ENCODE measurements at regions not wholly inside any gene's neighbourhood (a gene's known extent, or its start where the extent isn't known, plus 50 kb on each side); places are given as distances from the start of the nearest gene placed in this dataset.

DNA sequence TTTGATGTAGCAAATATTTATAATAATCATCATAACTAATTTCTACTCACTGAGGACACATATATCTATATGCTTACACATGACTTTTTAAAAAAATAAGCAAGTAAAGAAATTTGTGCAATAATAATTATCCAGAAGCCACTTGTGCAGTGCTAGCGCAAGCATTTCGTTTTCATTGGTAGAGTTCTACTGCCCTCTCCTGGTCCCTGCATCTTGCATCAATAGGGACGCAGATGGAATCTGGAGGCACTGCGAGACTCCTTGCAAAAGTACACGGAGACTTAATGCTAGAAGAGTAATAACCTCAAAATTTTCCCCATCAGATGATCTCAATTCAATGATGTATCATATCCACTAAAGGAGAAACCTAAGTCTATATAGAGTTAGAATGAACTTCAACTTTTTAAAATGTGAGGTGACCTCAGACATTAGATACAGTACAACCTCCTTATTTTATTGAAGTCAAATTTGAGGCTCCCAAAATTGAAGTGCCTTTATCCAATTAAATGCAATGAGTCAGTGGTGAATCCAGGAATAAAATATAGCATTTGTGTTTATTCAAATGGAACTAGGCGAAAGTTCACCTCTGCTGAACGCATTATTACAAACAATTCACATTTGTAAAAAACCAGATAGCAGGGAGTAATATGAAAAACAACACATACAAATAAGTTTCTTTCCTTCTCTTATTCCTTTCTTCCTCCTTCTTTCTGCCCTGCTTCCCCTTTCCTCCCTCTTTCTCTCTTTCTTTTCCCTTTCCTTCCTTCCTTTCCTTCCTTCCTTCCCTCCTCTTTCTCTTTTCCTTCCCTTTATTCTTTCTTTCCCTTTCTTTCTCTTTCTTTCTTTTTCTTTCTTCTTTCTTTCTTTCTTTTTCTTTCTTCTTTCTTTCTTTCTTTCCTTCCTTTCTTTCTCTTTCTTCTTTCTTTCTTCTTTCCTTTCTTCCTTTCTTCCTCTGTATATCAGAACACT is 450.0 kb downstream of the ANKRD50 start:
- ChIA-PET POLR2A (no interaction called here), CTCF (no interaction called here)
- Mint-ChIP-seq H3K27me3 (ENCODE audit: low read depth) (no peaks in the 10 kb centered on the region), H3K36me3 (no peaks in the 10 kb centered on the region), H3K4me1 (no peaks in the 10 kb centered on the region), H3K4me3 (no peak overlapping the region), H3K27ac (no peak overlapping the region), H3K9me3 (no peaks in the 10 kb centered on the region)
- ATAC-seq (peak; percentile 89), DNase-seq (ENCODE audit: low spot score) (peak; percentile 43)
- TF ChIP-seq NR1H2 (CRISPR knock-in tag; IDR thresholded peaks at IDR 0.05) (no peak), SOX15 (CRISPR knock-in tag; IDR thresholded peaks at IDR 0.05) (no peak), NR2C2 (CRISPR knock-in tag; IDR thresholded peaks at IDR 0.05) (no peak)
- TF ChIP-seq, protein P1, sequence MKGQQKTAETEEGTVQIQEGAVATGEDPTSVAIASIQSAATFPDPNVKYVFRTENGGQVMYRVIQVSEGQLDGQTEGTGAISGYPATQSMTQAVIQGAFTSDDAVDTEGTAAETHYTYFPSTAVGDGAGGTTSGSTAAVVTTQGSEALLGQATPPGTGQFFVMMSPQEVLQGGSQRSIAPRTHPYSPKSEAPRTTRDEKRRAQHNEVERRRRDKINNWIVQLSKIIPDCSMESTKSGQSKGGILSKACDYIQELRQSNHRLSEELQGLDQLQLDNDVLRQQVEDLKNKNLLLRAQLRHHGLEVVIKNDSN (CRISPR knock-in tag; IDR thresholded peaks at IDR 0.05) = no peak
- TF ChIP-seq, protein P2, sequence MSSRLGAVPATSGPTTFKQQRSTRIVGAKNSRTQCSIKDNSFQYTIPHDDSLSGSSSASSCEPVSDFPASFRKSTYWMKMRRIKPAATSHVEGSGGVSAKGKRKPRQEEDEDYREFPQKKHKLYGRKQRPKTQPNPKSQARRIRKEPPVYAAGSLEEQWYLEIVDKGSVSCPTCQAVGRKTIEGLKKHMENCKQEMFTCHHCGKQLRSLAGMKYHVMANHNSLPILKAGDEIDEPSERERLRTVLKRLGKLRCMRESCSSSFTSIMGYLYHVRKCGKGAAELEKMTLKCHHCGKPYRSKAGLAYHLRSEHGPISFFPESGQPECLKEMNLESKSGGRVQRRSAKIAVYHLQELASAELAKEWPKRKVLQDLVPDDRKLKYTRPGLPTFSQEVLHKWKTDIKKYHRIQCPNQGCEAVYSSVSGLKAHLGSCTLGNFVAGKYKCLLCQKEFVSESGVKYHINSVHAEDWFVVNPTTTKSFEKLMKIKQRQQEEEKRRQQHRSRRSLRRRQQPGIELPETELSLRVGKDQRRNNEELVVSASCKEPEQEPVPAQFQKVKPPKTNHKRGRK (CRISPR knock-in tag; IDR thresholded peaks at IDR 0.05; ENCODE audit: borderline replicate concordance) = peak; percentile 96
- TF ChIP-seq, protein P3, sequence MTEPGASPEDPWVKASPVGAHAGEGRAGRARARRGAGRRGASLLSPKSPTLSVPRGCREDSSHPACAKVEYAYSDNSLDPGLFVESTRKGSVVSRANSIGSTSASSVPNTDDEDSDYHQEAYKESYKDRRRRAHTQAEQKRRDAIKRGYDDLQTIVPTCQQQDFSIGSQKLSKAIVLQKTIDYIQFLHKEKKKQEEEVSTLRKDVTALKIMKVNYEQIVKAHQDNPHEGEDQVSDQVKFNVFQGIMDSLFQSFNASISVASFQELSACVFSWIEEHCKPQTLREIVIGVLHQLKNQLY (CRISPR knock-in tag; IDR thresholded peaks at IDR 0.05) = no peak
- TF ChIP-seq, protein P4, sequence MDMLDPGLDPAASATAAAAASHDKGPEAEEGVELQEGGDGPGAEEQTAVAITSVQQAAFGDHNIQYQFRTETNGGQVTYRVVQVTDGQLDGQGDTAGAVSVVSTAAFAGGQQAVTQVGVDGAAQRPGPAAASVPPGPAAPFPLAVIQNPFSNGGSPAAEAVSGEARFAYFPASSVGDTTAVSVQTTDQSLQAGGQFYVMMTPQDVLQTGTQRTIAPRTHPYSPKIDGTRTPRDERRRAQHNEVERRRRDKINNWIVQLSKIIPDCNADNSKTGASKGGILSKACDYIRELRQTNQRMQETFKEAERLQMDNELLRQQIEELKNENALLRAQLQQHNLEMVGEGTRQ (CRISPR knock-in tag; IDR thresholded peaks at IDR 0.05) = no peak
- TF ChIP-seq, protein P5, sequence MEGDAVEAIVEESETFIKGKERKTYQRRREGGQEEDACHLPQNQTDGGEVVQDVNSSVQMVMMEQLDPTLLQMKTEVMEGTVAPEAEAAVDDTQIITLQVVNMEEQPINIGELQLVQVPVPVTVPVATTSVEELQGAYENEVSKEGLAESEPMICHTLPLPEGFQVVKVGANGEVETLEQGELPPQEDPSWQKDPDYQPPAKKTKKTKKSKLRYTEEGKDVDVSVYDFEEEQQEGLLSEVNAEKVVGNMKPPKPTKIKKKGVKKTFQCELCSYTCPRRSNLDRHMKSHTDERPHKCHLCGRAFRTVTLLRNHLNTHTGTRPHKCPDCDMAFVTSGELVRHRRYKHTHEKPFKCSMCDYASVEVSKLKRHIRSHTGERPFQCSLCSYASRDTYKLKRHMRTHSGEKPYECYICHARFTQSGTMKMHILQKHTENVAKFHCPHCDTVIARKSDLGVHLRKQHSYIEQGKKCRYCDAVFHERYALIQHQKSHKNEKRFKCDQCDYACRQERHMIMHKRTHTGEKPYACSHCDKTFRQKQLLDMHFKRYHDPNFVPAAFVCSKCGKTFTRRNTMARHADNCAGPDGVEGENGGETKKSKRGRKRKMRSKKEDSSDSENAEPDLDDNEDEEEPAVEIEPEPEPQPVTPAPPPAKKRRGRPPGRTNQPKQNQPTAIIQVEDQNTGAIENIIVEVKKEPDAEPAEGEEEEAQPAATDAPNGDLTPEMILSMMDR (IDR thresholded peaks at IDR 0.05) = peak; percentile 59

DNA sequence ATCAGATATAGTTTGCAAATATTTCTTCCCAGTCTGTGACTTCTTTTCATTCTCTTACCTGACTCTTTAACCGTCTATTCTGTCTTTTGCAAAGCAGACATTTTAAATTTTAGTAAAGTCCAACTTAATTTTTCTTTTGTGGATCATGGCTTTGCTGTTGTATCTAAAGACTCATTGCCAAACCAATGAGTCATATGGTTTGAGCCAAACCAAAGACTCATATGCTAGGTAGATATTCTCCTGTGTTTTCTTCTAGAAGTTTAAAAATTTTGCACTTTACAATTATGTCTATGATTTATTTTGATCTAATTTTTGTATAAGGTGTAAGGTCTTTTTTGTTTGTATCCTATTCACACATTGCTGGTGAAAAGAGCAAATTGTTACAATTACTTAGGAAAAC is 446.8 kb downstream of the ANKRD50 start:
- DNase-seq (ENCODE audit: low spot score) (no peak), ATAC-seq (no peak)
- H3K27me3 Mint-ChIP-seq (ENCODE audit: low read depth) = no peaks in the 10 kb centered on the region
- no peak overlapping the region for H3K27ac Mint-ChIP-seq
- no peak overlapping the region for H3K4me3 Mint-ChIP-seq
- POLR2A ChIA-PET = no interaction called here
- H3K36me3 Mint-ChIP-seq = peaks cover 4% of the 10 kb centered on the region; the same call in 1 of the 2 replicates
- H3K4me1 Mint-ChIP-seq = no peaks in the 10 kb centered on the region
- H3K9me3 Mint-ChIP-seq = peaks cover 10% of the 10 kb centered on the region
- CTCF ChIA-PET = no interaction called here
- TF ChIP-seq FOXJ3 (CRISPR knock-in tag; IDR thresholded peaks at IDR 0.05; ENCODE audit: borderline replicate concordance) (no peak), JAZF1 (CRISPR knock-in tag; IDR thresholded peaks at IDR 0.05) (no peak), ZNF317 (CRISPR knock-in tag; IDR thresholded peaks at IDR 0.05; ENCODE audit: borderline replicate concordance, low read depth) (no peak)
- TF ChIP-seq, protein P4 (CRISPR knock-in tag; IDR thresholded peaks at IDR 0.05) = no peak
- TF ChIP-seq, protein P3 (CRISPR knock-in tag; IDR thresholded peaks at IDR 0.05) = no peak
- TF ChIP-seq, protein P6, sequence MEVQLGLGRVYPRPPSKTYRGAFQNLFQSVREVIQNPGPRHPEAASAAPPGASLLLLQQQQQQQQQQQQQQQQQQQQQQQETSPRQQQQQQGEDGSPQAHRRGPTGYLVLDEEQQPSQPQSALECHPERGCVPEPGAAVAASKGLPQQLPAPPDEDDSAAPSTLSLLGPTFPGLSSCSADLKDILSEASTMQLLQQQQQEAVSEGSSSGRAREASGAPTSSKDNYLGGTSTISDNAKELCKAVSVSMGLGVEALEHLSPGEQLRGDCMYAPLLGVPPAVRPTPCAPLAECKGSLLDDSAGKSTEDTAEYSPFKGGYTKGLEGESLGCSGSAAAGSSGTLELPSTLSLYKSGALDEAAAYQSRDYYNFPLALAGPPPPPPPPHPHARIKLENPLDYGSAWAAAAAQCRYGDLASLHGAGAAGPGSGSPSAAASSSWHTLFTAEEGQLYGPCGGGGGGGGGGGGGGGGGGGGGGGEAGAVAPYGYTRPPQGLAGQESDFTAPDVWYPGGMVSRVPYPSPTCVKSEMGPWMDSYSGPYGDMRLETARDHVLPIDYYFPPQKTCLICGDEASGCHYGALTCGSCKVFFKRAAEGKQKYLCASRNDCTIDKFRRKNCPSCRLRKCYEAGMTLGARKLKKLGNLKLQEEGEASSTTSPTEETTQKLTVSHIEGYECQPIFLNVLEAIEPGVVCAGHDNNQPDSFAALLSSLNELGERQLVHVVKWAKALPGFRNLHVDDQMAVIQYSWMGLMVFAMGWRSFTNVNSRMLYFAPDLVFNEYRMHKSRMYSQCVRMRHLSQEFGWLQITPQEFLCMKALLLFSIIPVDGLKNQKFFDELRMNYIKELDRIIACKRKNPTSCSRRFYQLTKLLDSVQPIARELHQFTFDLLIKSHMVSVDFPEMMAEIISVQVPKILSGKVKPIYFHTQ (CRISPR knock-in tag; IDR thresholded peaks at IDR 0.05) = no peak
- TF ChIP-seq, protein P7, sequence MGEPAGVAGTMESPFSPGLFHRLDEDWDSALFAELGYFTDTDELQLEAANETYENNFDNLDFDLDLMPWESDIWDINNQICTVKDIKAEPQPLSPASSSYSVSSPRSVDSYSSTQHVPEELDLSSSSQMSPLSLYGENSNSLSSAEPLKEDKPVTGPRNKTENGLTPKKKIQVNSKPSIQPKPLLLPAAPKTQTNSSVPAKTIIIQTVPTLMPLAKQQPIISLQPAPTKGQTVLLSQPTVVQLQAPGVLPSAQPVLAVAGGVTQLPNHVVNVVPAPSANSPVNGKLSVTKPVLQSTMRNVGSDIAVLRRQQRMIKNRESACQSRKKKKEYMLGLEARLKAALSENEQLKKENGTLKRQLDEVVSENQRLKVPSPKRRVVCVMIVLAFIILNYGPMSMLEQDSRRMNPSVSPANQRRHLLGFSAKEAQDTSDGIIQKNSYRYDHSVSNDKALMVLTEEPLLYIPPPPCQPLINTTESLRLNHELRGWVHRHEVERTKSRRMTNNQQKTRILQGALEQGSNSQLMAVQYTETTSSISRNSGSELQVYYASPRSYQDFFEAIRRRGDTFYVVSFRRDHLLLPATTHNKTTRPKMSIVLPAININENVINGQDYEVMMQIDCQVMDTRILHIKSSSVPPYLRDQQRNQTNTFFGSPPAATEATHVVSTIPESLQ (CRISPR knock-in tag; IDR thresholded peaks at IDR 0.05) = no peak
- TF ChIP-seq, protein P8, sequence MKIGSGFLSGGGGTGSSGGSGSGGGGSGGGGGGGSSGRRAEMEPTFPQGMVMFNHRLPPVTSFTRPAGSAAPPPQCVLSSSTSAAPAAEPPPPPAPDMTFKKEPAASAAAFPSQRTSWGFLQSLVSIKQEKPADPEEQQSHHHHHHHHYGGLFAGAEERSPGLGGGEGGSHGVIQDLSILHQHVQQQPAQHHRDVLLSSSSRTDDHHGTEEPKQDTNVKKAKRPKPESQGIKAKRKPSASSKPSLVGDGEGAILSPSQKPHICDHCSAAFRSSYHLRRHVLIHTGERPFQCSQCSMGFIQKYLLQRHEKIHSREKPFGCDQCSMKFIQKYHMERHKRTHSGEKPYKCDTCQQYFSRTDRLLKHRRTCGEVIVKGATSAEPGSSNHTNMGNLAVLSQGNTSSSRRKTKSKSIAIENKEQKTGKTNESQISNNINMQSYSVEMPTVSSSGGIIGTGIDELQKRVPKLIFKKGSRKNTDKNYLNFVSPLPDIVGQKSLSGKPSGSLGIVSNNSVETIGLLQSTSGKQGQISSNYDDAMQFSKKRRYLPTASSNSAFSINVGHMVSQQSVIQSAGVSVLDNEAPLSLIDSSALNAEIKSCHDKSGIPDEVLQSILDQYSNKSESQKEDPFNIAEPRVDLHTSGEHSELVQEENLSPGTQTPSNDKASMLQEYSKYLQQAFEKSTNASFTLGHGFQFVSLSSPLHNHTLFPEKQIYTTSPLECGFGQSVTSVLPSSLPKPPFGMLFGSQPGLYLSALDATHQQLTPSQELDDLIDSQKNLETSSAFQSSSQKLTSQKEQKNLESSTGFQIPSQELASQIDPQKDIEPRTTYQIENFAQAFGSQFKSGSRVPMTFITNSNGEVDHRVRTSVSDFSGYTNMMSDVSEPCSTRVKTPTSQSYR (CRISPR knock-in tag; IDR thresholded peaks at IDR 0.05) = no peak

Data from WTC11 (cell line).